Fibroblast of skin of abdomen (primary cell): ENCODE measurements at regions not wholly inside any gene's neighbourhood (a gene's known extent, or its start where the extent isn't known, plus 50 kb on each side); places are given as distances from the start of the nearest gene placed in this dataset.

Experiments used
- DNase-seq: peaks from one replicate; pipeline ENCODE4 v3.0.0-alpha.2; 2013

GRCh38 chr9:126127591-126127990, 199.0 kb upstream of the MVB12B start:
- no peak for DNase-seq

- DNase-seq = no peak
These were observed 198.0 kb upstream of the MVB12B start for GRCh38 chr9:126128494-126129142.

DNA sequence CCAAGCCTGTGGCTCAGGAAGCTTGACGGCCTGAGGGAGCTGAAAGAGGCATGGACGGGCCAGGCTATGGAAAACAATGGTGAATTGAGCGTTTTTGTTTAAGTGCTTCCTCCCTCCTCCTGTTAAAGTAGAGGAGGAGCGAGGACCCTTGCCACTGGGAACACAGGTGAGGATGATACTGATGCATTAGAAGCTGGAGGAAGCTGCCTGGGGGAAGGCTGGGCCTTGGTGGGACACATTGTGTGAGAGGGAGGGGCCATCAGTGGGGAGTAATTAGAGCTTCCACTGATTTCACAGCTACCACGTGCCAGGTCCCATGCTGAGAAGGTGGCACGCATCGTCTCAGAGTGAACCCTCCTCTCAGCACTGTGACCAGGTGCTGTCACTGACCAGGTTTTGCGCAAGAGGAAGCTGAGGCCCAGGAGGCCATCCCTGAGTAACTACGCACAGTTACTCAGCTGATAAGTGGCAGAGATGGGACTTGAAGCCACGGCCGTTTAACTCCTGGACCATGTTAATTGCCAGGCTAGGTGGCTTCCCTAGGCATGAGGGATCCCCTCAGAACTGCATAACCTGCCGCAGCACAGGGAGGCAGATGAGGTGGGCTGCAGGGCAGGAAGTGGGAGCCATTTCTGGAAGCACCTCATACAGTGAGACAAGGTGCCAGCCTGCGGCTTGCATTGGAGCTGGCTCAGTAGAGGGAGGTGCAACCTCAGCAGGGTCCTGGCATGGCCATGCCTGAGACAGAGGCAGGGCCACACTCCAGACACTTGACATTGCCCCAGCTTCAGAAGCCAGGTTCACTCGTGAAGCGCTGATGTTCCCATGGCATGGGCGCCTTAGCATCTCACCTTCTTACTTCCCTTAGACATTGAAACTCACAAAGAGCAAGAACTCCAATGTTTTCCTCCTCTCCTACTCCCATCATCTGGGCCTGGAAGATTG, 195.3 kb upstream of the MVB12B start:
- no peak for DNase-seq

DNA sequence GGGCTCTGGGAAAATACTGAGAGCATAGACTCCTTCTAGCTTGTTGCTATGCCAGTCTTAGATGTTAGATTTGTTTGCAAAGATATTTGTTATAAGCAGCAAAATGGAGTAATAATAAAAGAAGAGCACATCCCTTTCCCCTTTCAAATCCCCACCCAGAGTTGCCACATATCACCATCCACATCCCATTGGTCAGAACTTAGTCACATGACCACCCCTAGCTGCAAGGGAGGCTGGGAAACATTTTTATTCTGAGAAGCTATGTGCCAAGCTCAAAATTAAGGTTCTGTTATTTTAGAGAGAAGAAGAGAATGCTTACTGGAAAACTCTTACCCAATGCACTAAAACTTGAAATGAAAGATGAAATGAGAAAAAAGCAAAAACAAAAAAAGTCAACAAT, 193.9 kb upstream of the MVB12B start:
- no peak for DNase-seq

DNA sequence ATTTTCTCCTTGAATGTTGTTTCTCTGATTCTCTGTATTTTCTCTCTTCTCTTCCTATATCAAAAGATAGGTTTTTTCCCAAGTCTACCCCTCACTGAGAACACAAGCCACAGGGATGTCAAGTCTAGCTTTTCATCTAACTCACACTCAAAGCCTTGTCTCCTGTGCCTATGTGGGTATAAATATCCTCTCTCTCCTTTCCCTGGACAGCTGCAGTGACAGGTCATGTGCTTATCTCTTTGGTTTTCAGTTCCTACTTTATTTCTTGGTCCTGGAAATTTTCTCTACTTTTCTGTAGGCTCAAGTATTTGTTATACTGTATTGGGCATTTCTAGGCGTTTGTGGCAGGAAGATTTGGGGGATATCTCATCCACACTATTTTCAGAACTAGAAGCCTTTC, 182.4 kb upstream of the MVB12B start:
- no peak for DNase-seq

DNA sequence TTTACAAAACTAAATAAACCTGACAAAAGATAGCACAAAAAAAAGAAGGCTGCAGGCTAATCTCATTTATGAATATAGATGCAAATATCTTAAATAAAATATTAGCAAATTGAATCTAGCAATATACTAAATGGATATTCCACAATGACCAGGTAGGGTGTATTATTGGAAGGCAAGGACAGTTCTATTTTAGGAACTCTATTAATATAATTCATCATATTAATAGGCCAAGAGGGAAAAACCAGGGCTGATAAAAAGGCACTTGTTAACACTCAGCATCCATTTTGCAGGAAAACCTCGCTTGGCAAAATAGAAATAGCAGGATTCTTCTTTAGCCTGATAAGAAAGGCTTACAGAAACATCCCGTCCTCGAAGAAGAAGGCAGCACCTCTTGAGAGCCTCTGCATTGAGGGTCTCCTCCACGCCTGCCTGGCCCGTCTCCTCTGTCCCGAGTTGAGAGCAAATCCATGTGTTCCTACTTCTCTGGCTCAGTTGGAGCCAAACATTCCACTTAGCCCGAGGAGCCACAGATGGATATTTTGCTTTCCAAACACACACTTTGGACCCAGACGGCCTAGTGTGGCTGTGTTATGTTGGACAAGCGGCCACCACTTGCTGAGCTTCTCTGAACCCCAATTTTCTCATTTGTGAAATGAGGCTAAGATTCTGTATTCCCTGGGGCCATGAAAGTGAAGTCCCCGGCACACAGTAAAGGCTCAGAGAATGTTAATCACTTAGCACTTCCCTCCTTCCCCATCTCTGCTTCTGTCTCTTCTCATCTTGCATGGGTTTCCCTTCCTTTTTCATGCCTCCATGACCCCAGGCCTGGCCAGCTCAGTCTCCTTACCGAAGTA, 181.8 kb upstream of the MVB12B start:
- no peak for DNase-seq

- DNase-seq = no peak
These were observed 180.8 kb upstream of the MVB12B start for GRCh38 chr9:126145887-126146253.

GRCh38 chr9:126146254-126147145, 180.1 kb upstream of the MVB12B start:
- DNase-seq = no peak

DNA sequence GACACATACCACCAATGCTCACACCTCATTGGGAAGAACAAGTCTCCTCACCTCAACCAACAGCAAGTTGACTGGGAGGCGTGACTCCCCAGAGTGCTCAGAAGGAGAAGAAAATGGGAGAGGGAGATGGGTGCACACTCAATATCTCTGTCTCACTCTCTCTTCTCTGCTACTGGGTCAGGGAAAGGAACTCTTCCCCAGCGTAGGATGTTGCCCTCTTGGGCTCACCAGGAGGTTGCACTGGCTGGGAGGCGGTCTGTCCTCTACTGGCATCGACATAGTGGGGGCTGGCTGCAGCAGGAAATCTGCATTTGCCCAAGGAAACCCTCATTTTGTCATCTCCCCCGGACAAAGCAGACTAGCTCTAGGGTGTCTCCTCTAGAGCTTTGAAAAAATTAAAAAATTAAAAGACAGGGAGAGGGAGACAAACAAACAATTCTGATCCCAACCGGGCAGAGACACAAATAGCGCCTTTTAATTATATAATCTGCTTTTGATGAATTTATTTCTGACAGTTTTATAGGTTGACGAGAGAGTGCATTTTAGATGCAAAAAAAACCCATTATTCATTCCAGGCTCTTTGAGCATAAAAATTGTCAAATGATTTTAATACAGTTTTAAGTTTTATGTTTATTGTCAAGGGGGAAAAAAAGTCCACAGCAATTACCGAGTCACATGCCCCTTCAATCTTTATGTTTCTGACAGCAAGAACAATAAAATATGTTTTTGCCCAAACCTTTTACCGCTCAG, 179.3 kb upstream of the MVB12B start:
- DNase-seq = no peak

- DNase-seq = no peak
These were observed 178.4 kb upstream of the MVB12B start for GRCh38 chr9:126147936-126148870.

- no peak for DNase-seq
These were observed 177.6 kb upstream of the MVB12B start for GRCh38 chr9:126148994-126149393.

DNA sequence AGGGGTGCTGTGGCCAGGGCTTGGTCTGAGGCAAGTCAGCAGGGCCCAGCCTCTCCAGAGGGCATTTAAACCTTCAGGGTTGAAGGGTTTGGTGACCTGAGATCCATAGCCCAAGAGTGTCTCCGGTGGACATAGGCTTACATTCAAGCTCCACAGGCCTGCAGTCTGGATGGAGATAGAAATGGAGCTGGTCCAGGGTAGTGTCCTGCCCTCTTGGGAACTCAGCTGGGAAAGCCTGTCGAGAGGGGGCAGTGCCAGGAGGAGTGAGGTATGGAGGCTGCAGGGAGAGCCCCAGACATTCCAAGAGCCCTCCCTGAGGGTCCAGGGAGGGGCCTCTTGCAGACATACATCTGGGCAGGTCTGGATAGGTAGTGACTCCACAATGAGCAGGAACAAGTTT, 177.0 kb upstream of the MVB12B start:
- no peak for DNase-seq

GRCh38 chr9:126150411-126151030, 176.1 kb upstream of the MVB12B start:
- DNase-seq = no peak

DNA sequence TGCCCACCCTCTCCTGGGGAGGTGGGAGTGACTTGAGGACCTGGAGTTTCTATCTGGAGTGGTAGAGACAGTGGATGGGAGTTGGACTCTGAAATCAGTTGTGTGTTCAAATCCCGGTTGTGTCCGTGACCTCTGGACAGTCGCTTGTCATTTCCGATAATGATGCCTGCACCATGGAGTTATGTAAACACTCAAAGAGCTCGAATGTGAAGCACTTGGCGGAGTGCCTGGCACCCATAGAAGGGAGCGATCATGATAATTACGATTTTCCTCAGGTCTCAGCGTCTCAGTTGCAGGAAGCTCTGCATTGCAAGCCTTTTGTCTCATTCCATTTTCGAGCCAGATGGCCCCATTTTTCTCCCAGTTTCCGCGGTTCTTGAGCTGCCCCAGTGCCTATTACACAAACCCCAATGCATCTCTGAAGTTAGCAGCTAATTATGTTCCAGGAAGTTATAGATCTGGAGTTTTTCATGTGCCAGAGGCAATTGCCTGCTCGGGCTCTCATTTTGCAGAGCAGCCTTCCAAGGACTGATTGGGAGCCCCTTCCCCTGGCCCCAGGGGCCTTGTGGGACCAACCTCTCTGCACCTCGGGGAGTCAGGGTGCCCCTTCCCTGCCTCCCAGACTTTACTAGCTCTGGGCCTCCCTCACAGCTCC, 175.5 kb upstream of the MVB12B start:
- DNase-seq = no peak

DNA sequence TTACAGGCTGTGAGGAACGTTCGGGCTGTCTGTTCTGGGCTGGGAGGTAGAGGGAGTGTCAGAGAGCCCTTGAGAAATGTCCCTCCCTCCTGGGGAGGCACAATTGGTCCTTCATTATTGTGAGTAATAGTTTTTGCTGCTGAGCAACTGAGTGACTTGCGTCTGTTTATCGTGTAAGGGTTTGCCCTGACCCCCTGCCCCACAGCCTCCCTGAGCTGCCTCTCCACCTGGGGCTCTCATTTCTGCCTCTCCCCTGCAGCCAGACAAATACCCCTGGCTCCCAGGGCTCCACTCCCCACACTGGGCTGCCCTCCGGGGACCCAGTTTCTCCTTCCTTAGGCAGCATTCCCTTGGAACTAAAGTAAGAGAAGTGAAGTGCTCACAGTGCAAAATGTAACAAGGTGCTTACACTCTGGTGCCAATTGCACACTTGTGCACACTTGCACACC, 174.9 kb upstream of the MVB12B start:
- no peak for DNase-seq

- DNase-seq = no peak
These were observed 173.8 kb upstream of the MVB12B start for GRCh38 chr9:126152622-126153362.

- DNase-seq = no peak
These were observed 173.2 kb upstream of the MVB12B start for GRCh38 chr9:126153382-126153781.

- DNase-seq = no peak
These were observed 172.3 kb upstream of the MVB12B start for GRCh38 chr9:126154182-126154827.
